AG08396 (cell line): ENCODE measurements at regions not wholly inside any gene's neighbourhood (a gene's known extent, or its start where the extent isn't known, plus 50 kb on each side); places are given as distances from the start of the nearest gene placed in this dataset.
A peak's percentile ranks its signal among the peaks of the same experiment; 100 is the strongest.
"Not testable (repeated sequence)": the region's sequence is repeated elsewhere in the genome, so short reads cannot be mapped to it uniquely, and the experiment has no call there.

ENCODE experiments used
- DNase-seq: peaks from one replicate; pipeline ENCODE4 v3.0.0; 2012; ENCODE audit warnings: low spot score, mixed read lengths

DNA sequence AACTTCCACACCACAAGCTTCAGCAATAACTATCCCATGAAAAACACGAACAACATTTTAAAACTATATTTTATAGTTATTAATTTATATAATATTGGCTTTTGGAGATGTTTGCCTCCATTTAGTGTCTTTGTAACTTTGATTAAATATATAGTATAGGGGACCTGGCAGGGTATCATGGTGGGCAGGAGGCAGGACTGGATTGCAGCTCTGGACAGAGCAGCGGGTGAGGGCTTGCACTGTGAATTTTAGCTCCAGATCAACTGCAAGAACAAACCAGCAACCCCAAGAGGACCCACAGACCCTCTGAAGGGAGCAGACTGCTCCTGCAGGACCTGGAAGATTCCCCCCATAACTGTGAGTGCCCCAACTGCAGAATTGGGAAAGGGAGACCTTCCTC lies 777.9 kb downstream of the KCNJ2 start:
- no peak for DNase-seq

DNA sequence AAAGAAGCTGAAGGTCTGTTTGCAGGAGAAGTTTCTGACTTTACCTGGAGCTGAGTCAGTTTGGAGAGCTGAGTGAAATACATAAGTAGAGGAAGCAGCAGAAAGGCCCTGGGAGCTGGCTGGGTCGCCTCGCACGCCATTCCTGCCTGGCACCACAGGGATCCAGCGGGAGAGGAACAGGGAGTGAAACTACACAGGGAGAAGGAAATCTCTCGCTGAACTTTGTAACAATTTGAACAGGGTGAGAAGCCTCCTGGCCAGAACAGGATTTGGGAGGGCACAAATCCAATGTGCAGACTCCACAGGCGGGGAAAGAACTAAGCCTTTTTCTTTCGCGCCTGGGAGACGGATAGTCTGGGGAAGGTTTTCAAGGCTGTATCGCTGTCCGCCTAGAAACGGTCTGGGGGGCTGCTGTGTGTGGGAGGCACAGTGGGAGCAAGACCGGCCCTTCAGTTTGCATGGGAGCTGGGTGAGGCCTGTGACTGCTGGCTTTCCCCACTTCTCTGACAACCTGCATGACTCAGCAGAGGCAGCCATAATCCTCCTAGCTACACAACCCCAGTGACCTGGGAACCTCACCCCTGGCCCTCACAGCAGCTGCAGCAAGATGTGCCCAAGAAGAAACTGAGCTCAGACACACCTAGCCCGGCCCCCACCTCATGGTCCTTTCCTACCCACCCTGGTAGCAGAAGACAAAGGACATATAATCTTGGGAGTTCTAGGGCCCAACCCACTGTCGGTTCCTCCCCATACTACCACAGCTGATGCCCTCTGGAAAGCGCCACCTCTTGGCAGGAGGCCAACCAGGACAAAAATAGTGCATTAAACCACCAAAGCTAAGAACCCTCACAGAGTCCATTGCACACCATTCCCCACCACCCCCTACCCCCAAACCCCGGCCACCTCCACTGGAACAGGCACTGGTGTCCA lies 778.6 kb downstream of the KCNJ2 start:
- no peak for DNase-seq

DNA sequence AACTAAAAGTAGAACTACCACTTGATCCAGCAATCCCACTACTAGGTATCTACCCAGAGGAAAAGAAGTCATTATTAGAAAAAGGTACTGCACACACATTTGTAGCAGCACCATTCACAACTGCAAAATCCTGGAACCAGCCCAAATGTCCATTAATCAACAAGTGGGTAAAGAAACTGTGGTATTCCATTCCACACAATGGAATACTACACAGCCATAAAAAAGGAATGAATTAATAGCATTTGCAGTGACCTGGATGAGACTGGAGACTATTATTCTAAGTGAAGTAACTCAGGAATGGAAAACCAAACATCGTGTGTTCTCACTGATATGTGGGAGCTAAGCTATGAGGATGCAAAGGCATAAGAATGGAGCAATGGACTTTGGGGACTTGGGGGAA lies 783.8 kb downstream of the KCNJ2 start:
- DNase-seq: not testable (repeated sequence)

DNA sequence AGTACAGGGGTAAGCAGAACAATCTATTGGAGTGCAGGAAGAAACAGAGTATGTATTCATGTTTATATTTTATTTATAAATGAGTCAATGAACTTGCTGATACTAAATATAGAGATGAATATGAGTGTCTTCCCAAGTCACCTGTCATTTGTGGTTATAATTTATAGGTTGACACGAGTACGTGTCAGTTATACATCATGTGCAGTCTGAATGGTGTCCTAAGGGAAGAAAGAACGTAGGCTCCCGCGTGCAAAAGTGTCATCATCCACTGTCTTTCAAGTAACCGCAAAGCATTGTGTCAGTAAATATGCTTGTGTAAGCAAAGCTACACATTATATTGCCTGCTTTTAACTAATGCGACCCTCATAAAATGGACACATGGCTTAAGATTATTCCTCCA lies 786.1 kb downstream of the KCNJ2 start:
- DNase-seq: no peak

DNA sequence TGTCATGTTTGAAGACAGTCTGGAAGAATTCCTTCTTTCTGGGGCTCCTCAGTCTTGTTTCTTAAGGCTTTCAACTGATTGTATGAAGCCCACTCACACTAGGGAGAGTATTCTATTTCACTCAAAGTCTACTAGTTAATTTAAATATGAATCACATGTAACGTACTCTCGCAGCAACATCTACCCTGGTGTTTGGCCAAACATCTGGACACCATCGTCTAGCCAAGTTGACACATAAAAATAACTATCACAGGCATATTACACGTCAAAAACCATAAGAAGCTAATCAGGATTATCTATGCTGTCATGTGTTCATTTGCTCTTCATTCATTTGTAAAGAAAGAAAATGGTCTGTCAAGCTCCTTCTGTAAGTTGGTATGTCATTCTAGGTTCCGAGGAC lies 787.4 kb downstream of the KCNJ2 start:
- DNase-seq: no peak

DNA sequence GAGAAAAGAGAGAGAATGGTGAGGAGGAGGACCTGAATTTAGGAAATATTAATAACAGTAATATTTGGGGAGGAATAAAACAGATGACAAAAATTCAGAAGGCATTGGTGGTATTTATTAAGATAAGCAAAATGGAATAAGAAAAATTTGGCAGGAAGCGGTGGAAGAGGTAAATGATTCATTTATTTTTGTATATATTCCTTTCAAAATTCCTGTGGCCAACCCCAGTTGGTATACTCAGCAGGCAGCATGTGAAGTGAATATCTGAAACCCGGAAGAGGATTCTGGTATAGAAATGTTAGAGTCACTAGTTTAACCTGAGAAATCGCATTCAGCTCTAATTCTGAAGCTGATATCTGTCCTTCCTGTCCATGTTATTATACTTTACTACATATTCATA lies 792.0 kb downstream of the KCNJ2 start:
- peak; percentile 9 for DNase-seq

DNA sequence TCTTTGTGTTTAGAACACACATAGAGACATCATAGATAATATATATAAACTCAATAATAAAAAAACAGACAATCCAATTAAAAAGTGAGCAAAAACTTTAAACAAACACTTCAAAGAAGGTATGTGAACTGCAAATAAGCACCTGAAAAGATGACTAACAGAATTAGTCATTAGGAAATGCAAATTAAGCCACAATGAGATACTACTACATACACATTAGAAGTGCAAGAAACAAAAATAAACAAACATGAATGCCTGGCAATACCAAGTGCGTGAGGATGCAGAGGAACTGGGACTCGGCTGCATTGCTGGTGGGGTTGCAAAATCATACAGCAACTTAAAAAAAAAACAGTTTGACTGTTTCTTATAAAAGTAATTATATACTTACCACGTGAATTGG lies 799.0 kb downstream of the KCNJ2 start:
- peak; percentile 11 for DNase-seq

DNA sequence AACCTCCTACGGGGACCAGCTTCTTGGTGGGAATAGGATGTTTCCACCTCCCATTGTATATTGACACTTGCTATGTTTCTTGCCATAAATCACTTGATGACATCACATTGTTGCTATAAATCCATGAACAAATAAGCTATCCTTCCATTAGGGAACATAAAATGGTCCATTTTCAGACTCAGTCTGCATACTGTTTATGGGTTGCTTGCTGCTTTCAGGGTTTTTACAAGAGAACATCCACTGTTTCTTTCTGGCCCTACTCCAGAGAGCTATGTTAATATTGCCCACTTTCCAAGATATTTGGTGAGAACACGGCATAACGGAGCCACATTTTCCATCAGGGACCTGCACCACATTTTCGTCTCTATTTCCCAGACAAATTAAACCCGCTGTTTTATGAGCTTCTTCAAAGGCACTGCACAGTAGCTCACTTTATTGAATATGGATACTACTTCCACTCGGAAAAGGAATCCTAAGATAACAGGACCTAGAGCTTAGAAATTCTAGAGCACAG lies 800.2 kb downstream of the KCNJ2 start:
- no peak for DNase-seq

DNA sequence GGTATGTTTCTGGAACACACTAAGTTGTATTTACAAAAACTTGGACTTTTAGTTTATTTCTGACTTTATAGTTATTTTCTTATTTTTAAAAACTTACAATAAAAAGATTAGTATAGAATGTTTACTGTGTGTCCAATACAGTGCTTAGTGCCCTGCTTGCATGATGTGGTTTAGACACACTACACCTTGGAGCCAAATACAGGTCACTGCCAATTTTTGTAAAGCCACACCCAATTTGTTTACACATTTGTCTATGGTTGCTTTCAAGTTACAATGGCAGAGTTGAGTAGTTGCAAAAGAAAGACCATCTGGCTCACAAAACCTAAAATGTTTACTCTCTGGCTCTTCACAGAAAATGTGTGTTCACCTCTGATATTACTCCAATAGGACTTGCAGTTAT lies 807.1 kb downstream of the KCNJ2 start:
- DNase-seq: no peak

DNA sequence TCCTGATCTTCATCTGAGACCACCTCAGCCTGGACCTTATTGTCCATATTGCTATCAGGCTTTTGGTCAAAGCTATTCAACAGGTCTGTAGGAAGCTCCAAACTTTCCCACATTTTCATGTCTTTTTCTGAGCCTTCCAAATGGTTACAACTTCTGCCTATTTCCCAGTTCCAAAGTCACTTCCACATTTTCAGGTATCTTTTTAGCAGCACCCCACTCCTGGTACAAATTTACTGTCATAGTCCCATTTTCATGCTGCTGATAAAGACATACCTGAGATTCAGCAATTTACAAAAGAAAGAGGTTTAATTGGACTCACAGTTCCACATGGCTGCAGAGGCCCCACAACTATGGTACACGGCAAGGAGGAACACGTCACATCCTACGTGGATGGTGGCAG lies 815.5 kb downstream of the KCNJ2 start:
- DNase-seq: no peak

DNA sequence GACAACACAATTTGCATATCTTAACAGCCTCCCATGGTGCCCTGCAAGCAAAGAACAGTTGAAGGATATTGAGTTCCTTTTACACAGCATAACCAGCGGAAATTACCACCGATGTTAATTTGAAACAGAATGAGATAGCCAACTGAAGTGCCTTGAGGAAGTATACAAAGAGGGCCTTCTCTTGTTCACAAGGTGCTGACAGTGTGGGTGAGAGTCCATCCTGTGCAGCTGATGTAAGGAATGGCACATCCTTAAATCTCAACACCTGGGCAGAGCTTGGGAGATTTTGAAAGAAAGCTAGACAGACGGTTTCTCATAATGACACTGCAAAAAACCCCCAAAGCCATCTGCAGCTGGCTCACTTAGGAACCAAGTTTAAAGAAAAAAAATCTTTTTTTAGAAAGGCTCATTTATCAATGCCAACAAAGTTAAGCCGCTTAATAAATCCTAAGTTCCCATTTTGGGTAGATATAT lies 818.6 kb downstream of the KCNJ2 start:
- no peak for DNase-seq

DNA sequence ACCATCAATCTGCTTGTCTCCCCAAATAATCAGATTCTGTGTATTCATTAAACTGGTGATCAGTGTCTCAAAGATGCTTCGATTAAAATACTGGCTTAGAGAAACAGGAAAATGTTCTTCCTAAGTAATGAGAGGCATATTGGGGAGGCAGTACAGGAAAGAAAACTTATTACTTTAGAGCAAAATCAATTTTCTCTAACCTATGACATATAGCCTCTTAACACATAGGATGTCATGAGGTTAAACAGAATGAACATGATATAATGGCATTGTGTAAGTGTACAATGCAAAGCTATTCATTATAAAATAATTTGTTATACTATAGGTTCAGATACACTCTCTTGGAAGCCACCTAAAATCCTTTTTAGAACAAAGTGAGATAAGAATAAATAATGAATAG lies 819.3 kb downstream of the KCNJ2 start:
- DNase-seq: no peak

DNA sequence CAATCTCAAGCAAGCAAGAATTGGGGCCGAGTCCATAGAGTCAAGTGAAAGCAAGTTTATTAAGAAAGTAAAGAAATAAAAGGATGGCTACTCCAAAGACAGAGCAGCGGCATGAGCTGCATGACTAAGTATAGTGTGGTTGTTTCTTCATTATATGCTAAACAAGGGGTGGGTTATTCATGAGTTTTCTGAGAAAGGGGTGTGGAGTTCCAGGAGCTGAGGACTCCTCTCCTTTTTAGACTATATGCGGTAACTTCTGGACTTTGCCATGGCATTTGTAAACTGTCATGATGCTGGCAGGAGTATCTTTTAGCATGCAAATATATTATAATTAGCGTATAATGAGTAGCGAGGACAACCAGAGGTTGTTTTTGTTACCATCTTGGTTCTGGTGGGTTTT lies 819.9 kb downstream of the KCNJ2 start:
- no peak for DNase-seq

DNA sequence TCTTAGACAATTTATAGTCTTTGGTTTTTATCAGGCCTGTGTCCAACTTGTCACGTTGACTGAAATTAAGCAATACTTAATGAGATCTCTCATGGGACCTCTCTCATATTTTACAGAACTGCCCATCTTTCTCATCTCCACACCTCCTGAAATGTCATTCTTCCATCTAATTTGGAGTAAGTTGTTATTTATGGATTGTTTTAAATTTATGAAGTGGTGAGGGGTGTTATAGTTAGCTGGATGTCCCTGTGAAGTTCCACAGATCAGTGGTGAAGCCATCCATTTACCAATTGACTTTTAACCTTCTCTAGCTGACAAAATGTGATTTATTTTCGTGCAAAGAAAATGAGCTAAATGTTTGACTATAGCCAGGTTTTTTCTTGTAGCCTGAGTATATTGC lies 824.9 kb downstream of the KCNJ2 start:
- no peak for DNase-seq

DNA sequence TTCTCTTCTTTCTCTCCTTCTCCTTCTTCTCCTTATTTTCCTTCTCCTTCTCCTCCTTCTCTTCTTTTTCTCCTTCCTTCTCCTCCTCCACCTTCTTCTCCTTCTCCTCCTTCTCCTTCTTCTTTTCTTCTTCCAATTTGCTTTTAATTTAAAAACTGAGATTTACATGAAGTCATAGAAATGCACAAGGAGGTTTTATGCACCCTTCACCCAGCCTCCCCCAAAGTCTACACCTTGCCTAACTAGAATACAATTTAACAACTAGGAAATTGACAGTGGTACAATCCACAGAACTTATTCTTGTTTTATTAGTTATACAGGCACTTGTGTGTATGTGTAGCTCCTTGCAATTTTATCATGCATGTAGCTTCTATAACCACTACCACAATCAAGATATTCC lies 826.7 kb downstream of the KCNJ2 start:
- DNase-seq: no peak

DNA sequence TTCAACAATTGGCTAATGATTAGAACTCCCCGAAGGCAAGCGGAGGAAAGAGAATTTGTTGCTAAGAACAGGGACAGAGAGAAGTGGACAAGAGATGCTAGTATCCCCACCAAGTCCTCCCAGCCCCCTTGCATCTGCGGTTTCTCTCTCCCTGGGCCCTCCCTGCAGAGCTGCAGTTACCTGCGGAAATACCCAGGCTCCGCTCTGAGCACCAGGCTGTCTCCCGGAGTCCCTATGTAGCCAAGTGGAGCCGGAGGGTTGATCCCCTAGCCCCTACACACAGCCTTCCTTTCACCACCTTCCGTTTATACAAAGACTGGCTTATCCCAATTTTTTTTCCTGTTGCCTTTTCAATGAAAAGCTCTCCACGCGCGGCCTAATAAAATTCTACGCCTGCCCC lies 834.4 kb downstream of the KCNJ2 start:
- no peak for DNase-seq

DNA sequence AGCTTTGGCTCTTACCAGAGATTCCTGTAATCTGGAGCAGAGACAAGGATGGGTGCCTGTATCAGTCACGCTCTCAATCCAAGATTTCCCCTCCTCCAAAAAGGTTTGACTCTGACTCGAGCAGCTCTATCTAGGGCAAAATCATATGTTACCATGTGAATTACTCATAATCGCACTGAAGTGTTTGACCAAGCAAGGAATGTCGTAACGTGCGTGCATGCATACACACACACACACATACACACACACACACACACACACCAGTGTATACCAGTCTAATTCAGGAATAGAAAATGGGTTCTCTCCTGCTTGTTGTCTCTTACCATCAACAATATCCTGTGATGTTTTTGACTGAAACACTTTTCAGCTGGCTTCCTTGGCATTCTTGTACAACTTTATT lies 835.1 kb downstream of the KCNJ2 start:
- DNase-seq: no peak

DNA sequence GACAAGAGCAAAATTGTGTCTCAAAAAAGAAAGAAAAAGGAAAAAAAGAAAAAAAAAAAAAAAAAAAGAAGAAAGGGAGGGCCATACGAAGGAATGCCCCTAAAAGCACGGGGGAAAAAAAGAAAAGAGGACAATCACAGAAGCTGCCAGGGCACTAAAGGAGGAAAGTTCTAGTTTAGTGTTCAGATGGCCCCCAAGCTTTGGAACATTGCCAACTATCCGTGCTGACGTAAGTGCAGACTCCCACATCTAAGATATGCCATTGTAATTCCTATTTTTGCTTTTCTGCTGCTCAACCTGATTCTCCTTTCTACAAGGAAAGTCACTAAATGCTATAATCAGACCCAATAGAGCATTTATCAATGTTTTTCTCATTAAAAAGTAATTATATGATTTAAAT lies 842.1 kb downstream of the KCNJ2 start:
- no peak for DNase-seq

DNA sequence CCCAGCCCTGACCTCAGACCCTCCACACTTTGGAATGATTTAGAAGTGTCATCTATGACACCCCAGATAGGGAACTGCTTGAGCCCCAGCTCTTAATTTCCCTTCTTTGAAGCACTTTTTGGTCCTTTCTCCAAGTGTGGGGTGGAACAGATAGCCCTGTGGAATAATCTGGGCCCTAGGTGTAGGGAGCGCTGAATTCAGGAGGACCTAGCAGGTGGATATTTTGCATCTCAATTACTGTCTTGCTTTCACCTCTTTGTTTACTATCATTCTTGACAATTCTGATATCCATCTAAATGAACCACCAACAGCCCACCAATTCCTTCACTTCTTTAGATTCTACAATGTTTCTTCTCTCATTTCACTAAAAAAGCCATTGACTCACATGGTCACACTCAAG lies 850.4 kb downstream of the KCNJ2 start:
- DNase-seq: no peak

DNA sequence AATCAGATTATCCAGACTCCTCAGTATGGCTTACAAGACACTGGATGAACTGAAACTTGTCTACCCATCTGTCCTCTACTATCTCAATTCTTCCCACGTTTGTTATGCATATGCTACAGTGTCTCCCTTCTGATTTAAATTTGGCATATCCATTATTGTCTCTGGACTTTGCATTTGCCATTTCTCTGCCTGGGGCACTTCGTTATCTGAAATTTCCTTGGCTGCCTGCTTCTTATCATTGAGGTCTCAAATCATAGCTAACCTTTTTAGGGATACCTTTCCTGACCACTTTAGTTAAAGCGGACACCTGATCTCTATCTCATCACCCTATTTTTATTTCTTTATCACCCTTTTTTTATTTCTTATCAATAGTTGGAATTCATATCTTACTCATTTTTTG lies 853.4 kb downstream of the KCNJ2 start:
- DNase-seq: no peak

DNA sequence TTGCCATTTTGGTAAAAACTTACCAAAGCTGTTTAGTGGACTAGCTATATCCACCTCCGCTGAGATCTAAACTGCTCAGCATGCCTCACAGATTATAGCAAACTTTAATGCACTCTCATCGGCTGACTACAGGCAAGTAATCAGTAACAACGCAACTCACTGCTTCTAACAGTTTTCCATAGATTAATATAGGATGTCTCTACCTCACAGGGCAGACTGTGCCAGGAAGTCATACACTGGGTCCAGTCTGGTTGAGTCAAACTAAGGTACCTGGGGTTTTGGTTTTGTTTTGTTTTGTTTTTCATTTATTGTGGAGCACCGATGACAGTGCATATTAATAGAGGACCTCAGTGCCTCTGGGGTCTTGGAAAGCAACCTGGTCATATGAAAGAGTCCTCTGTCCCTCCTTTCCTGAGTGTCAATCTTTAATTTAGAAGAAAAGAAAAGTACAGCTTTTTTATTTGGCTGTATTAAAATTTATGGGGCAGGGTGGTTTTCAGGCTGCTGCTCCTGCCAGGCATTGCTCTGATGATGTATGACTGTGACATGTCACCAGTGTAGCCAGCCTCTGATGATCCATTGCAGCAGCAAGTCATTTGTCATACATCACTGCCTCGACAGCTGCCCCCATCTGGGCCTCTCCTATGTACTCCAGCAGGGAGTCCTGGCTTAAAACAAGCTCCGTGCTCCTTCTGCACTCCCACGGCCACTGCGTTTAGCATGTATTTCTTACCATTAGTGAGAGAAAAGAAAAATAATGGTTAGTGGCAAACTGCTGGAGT lies 854.1 kb downstream of the KCNJ2 start:
- DNase-seq: peak; percentile 14

DNA sequence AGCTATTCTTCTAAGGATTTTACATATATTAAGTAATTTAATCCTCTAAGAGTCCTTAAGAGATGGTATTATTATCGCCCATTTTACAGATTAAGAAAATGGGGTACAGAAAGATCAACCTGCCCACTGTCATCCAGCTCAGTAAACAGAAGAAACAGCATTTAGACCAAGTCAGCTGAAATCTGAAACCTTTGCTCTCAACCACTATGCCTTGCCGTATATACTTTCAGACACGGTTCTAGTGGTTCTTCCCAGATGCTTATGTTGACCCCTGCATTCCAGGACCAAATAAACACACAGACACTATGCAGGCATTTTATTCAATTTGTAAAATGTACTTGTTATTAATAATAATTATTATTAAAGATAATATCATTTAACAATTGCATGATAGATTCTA lies 854.8 kb downstream of the KCNJ2 start:
- no peak for DNase-seq

DNA sequence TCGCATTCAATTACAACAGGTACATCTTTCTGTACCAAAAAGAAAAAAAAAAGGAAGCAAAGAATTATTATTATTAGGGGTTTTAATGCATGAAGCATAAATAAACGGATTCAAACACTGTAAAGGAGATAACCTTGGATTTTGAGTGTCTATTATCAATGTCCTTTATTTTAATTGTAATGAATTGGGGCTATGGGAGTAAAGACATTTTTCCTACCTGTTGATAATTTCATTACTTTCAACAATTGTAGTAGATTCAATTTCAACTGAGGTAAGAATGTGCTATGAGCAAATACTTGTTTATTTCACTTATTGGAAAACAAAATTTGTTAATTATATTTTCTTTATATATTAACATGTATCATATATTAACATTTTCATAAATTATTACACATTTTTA lies 855.6 kb downstream of the KCNJ2 start:
- DNase-seq: no peak
